Body of pancreas (tissue), 4 donors: ENCODE measurements at regions not wholly inside any gene's neighbourhood (a gene's known extent, or its start where the extent isn't known, plus 50 kb on each side); places are given as distances from the start of the nearest gene placed in this dataset.

ENCODE experiments used
- CTCF ChIP-seq, 7 experiments: fragments of 450-650 bp in 4 of 7; fragments of 200-600 bp in 3 of 7; sonication (generic) in 3 of 7; IDR thresholded peaks; one replicate each; pipeline ENCODE4 v1.5.1; 2016 to 2019; ENCODE audit warnings: antibody characterized with exemption in 7 of 7
- POLR2A ChIP-seq, 3 donors: fragments of 450-650 bp; IDR thresholded peaks; one replicate each; pipeline ENCODE4 v1.6.1; 2016; ENCODE audit warnings: antibody characterized with exemption in 3 of 3, mild to moderate bottlenecking in 2 of 3

- TF ChIP-seq POLR2A (IDR thresholded peaks at IDR 0.05) (no peak), CTCF (IDR thresholded peaks at IDR 0.05) (no peak)
Measured at GRCh38 chr6:67887747-67888545, 747.1 kb upstream of the ADGRB3 start.
